HG02885 (cell line): ENCODE measurements at regions not wholly inside any gene's neighbourhood (a gene's known extent, or its start where the extent isn't known, plus 50 kb on each side); places are given as distances from the start of the nearest gene placed in this dataset.

Source experiments
- ATAC-seq: cut with Tn5 transposase; IDR thresholded peaks from one replicate; pipeline ENCODE4 v1.9.1; 2021; ENCODE audit warnings: mild to moderate bottlenecking; ENCODE audit not compliant: unreplicated experiment, poor library complexity

DNA sequence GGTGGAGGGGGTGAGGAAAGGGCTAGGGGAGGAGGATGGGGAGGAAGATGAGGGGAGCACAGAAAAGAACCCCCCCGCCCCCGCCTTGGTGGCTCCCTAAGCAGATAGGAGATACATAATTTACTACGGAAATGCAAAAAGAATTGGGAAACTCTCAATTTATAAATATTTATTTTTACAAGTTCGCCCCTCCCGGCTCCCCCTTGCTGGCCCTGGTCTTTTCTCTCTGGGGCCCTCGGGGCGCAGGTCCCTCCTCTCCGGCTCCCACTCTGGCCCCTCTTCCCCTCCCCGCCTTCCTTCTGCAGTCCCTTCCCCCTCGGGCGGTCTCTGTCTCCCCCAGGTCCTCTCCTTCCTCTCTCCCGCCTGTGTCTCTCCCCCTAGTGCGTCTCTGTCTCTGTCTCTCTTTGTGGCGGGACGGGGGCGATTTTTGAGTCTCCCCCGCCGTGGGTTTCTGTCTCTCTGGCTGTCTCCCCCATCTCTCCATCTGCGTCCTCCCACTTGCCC, 173.6 kb upstream of the IER5L start:
- no peak for ATAC-seq

GRCh38 chr9:129351058-129351641, 173.1 kb upstream of the IER5L start:
- no peak for ATAC-seq

- no peak for ATAC-seq
Measured at GRCh38 chr9:129350143-129350935, 172.3 kb upstream of the IER5L start.

DNA sequence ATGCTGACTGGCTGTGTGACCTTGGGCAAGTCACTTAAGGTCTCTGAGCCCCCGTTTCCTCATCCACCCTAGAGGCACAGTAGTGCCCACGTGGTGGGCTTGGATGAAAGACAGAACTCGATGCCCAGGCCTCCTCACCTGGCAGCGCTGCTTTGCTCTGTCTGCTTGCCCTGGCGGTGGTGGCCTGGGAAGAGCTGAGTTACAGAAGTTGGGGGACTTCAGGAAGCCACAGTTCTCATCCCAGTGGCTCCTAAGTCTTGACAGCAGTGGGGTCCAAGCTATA, 171.5 kb upstream of the IER5L start:
- no peak for ATAC-seq

DNA sequence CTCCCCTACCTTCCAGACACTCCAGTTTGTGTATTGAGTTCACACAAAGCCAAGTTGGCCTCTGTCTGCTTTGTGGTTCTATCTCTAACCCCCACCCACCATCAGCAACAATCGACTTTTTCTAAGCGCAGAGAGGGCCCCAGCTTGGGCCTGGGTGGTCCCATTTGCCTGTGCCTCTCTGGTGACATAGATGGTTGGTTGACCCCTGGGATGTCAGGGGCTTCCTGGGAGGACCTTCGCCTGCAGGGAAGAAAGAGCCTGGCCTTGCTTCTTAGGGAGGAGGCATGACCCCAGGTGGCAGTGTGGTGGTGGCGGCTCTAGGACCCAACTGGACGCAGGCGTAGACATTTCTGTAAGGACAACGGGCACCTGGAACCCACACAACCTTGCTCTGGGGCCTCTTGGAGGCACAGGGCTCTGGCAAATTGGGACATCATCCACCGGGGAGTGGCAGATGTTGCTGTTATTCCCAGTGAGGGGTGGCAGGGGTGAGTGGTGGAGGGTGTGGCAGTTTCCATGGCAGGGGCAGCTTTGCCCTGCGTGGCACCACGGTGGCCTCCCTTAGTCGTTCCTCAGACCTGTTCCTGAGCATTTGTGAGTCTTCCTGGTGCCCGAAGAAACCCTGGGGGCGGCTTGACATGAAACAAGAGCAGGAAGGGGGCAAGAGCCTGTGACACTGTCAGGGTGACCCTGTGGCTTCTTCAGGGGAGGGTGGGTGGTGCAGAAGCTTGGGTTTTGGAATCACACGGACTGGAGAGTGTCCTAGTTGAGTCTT, 171.0 kb upstream of the IER5L start:
- no peak for ATAC-seq

GRCh38 chr9:129347316-129348120, 169.5 kb upstream of the IER5L start:
- ATAC-seq = no peak

DNA sequence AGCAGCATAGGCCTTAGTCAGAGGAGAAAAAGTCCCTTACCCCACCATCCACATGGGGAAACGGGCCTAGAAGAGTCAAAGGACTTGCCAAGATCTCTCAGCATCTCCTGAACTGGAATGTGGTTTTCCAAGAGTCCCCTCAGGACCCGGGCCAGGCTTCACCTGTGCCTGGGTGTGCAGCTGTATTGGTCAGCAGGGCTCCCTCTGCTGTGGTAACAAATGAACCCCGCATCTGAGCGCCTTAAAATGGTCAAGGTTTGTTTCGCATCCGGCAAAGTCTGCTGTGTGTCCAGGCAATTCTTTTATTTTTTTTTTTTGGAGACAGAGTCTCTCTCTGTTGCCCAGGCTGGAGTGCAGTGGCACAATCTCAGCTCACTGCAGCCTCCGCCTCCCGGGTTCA, 168.0 kb upstream of the IER5L start:
- ATAC-seq = no peak

DNA sequence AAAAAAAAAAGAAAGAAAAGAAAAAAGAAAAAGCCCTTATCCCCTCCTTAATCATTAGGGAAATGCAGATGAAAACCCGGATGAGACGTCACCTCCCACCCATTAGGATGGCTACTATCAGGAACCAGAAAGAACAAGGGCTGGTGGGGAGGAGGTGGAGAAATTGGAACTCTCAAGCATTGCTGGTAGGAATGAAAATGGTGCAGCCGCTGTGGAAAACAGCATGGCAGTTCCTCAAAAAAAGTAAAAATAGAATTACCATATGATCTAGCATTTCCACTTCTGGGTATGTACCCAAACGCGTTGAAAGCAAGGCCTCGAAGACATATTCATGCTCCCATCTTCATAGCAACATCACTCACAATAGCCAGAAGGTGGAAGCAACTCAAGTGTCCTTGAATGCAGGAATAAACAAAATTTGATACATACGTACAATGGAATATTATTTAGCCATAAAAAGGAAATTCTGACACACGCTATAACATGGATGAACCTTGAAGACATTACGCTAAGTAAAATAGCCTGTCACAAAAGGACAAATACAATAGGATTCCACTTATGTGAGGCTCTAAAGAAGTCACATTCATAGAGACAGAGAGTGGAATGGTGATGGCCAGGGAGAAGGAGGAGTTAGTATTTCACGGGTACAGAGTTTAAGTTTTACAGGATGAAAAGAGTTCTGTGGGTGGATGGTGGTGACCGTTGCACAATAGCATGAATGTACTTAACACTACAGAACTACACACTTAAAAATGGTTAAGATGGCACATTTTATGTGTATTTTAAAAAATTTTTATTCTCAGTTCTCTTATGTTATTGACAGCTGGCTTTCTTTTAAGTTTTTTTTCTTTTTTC, 166.8 kb upstream of the IER5L start:
- ATAC-seq = no peak

DNA sequence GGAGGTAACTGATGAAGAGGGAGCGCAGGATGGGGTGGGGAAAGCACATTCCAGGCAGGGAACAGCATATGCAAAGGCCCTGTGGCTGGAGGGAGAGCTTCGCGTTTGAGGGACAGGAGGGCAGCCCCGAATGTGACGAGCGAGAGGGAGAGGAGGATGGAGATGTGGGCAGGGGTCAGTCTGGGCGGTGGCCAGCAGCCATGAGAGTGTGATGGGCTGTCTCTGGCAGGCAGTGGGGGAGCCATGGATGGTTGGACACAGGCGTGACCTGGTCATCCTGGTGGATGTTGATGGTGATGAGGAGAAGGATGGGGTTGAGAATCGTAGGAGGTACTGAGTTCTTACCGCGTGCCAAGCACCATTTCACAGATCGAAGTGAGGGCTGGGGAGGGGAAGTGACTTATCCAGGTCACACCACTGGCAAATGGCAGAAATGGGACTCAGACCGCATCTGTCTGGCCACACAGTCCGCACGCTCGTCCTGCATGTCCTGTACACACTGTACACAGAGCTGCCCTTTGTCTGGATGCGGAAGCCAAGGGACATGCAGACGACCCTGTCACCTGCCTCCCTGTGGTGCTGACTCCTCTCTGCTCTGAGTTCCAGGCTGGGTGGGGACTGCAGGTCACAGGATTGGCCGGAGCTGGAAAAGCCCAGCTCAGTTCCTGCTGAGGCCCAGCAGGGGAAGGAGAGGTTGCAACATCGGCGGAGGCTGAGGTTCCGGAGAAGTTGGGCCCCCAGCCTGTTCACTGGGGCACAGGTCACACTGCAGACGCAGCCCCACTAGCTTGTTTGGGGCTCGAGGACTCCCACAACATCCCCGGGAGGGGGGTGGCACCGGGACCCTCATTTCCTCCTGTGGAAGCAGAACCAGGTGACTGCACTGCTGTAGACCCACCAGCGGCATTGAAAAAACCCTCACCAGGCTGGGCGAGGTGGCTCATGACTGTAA, 165.6 kb upstream of the IER5L start:
- ATAC-seq = no peak

DNA sequence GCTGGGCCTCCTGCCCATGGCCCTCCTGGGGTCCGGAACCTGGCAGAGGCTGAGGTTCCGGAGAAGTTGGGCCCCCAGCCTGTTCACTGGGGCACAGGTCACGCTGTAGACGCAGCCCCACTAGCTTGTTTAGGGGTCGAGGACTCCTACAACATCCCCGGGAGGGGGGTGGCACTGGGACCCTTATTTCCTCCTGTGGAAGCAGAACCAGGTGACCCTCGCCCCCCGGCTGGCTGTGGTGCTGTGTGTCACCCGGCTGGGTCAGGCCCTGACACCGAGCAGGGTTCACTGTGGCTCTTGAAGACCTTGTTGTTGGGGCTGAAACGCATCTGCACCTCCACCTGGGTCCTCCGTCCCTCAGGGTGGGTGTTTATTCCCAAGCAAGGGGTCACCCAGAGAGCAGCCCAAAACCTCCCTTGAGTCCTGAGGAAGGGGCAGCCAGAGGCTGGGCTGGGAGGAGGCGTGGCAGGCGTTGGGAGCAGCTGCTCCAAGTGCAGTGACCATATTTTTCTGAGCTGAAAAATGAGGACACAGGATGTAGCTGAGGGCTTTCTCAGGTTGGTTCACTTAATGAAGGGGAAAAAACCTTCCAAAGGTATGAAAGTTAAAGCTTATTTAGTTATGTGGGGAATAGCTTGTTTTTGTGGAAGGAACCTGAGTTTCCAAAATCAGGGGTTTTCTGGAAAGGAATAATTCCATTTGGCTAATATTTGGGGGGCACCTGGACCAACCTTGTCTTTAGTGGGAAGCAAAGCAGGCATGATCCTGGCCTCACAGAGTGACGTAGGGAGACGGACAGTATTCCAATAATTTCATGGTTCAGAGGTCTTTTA, 164.7 kb upstream of the IER5L start:
- ATAC-seq = no peak

DNA sequence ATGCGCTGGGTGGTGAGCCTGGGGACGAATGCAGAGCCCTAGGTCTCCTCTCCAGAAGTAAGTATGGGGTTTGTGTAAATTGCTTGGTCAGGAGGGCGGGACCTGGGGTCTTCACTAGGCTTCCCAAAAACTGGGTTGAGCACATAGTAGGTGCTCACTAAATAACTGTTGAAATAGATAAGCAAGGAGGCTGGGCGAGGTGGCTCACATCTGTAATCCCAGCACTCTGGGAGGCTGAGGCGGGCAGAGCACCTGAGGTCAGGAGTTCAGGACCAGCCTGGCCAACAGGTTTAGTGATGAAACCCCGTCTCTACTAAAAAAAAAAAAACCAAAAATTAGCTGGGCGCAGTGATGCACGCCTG, 163.9 kb upstream of the IER5L start:
- ATAC-seq = no peak

- ATAC-seq = no peak
Measured at GRCh38 chr9:129341171-129341986, 163.3 kb upstream of the IER5L start.

DNA sequence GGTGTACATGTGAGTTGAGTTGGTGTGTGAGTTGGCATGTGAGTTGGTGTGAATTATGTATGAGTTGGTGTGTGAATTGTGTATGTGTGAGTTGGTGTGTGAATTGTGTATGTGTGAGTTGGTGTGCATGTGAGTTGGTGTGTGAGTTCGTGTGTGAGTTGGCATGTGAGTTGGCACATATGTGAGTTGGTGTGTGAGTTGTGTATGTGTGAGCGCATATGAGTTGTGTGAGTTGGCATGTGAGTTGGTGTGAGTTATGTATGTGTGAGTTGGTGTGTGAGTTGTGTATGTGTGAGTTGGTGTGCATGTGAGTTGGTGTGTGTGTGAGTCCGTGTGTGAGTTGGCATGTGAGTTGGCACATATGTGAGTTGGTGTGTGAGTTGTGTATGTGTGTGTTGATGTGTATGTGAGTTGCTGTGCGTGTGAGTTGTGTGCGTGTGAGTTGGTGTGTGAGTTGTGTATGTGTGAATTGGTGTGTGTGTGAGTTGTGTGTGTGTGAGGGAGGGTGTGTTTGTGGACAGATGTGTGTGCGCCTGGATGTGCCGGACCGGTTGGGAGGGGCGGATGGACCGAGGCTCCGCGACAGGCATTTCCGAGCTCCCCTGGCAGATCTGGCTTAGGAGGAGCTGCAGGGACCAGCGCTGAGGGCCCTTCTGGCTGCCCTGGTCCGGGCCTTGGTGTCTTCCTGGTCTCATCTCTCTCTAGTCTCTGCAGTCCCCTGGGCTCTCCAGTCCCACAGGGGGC, 162.5 kb upstream of the IER5L start:
- no peak for ATAC-seq

GRCh38 chr9:129339539-129340157, 161.6 kb upstream of the IER5L start:
- ATAC-seq = no peak

- ATAC-seq = no peak
Measured at GRCh38 chr9:129338724-129339430, 160.8 kb upstream of the IER5L start.
